Omental fat pad (tissue), 3 donors: ENCODE measurements at regions not wholly inside any gene's neighbourhood (a gene's known extent, or its start where the extent isn't known, plus 50 kb on each side); places are given as distances from the start of the nearest gene placed in this dataset.

Experiments used
- ATAC-seq: fragments of 150-250 bp; one replicate; pipeline ENCODE4 v1.9.1; 2016; ENCODE audit warnings: mild to moderate bottlenecking, moderate library complexity; ENCODE audit not compliant: low FRiP score
- DNase-seq: peaks from one replicate; pipeline ENCODE4 v3.0.0-alpha.2; 2019; ENCODE audit warnings: low spot score
- TF ChIP-seq, protein P1 (sequence below), 3 donors: fragments of 450-650 bp; IDR thresholded peaks; one replicate each; pipeline ENCODE4 v1.5.1; 2016 to 2017; ENCODE audit warnings: antibody characterized with exemption in 3 of 3, mild to moderate bottlenecking in 3 of 3, moderate library complexity in 2 of 3

DNA sequence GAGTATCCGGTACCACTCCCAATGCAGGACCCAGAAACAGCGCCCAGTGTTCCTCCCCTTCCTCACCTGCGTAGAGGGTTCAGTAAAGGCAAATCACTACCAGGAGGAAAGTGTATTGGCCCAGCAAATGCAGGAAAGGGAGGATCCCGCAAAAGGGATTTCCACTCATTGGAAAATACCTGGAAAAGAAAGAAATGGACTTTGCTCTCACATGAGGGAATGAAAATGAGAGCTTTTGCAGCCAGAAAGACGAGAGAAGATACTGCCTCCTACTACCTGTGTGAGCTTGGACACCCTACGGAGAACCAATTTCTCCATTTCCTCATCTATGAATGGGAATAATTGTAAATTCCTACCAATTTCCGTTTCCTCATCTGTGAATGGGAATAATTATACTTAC lies 184.1 kb upstream of the PPARGC1A start:
- TF ChIP-seq, protein P1, sequence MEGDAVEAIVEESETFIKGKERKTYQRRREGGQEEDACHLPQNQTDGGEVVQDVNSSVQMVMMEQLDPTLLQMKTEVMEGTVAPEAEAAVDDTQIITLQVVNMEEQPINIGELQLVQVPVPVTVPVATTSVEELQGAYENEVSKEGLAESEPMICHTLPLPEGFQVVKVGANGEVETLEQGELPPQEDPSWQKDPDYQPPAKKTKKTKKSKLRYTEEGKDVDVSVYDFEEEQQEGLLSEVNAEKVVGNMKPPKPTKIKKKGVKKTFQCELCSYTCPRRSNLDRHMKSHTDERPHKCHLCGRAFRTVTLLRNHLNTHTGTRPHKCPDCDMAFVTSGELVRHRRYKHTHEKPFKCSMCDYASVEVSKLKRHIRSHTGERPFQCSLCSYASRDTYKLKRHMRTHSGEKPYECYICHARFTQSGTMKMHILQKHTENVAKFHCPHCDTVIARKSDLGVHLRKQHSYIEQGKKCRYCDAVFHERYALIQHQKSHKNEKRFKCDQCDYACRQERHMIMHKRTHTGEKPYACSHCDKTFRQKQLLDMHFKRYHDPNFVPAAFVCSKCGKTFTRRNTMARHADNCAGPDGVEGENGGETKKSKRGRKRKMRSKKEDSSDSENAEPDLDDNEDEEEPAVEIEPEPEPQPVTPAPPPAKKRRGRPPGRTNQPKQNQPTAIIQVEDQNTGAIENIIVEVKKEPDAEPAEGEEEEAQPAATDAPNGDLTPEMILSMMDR (IDR thresholded peaks at IDR 0.05), result no peak
- ATAC-seq (no peak), DNase-seq (no peak)

DNA sequence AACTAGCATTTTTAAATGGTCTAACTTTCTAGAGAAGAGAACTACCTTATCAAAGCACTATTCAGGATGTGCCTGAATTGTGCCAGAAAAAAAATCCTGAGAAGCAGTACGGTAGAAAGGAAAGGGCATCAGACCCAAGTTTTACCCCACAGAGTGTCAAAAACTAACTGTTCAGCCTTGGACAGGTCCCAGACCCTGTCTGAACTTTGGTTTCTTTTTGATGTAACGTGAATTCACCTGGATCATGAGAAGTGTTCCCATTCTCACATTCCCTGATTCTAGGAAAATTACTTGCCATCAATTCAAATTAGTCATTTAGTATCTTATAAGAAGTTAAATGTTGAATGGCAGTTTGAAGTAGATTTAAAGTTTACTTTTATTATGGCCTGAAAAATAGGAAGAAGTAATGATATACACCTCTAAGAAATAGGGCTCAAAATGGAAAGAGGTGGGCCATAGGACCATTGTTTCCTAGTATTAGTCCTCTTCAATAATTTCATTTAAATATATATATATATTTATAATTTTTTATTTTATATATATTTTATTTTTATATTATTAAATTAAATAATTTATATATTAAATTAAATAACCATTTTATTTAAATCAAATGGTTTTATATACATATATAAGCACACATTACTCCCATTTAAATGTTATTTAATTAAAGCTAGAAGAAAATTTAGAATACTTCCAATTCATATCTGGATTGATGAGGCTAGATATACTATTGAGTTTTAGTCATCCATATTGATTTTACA lies 181.9 kb upstream of the PPARGC1A start:
- ATAC-seq (no peak), DNase-seq (no peak)
- TF ChIP-seq, protein P1 (IDR thresholded peaks at IDR 0.05), result no peak

DNA sequence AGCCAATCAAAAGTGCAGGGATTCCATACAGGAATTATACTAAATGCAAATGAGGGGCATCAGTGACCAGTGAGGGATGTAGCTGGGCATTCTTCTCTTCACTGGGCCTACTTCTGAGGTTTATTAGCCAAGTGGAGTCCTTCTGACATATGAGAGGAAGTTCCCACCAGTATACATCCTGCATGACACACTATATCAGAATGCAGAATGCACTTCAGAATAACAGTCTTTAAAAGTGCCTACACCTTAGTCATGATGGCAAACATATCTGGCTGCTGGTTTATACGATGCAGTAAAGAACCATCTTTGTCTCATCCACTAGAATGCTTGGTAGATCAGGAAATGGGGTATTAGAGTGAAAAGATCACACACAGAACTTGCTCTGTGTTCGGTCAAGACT lies 180.3 kb upstream of the PPARGC1A start:
- DNase-seq, result no peak
- ATAC-seq, result no peak
- TF ChIP-seq, protein P1 (IDR thresholded peaks at IDR 0.05), result no peak

DNA sequence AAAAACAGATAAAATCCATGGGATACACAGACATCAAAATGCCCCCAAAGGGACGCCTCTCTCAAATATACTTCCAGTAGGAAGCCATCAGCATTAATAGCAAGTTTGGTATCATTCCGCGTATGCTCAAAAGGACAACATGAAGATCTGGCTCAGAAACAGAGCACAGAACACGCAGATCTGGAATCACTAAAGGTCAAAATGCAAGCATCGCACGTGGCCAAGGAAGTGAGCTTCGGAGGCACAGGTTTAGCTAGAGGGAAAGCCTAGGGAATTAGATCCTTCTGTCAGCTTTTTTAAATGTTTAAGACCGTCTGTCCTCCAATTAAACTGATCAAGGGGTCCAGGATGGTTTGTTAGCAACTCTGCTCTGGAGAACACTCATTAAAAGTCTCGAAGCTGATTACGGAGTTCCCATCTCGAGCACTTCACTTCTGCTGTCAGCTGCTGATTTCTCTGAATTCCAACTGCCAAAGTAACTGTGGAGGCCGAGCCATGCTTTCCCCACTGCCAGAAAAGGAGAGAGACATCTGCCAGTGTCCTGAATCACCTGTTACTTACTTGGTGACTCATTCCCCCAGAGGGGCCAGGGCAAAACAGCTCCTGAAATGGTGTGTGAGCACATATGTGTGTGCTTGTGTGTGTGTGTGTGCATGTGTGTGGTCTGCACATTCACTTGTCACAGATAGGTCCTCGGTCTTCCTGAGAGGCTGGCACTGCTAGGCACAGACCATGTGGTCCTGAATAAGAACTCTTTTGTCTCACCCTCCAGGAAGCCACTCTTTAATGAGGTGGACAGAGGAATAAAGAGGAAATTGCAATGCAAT lies 177.7 kb upstream of the PPARGC1A start:
- ATAC-seq (no peak), DNase-seq (no peak)
- TF ChIP-seq, protein P1 (IDR thresholded peaks at IDR 0.05), result no peak

DNA sequence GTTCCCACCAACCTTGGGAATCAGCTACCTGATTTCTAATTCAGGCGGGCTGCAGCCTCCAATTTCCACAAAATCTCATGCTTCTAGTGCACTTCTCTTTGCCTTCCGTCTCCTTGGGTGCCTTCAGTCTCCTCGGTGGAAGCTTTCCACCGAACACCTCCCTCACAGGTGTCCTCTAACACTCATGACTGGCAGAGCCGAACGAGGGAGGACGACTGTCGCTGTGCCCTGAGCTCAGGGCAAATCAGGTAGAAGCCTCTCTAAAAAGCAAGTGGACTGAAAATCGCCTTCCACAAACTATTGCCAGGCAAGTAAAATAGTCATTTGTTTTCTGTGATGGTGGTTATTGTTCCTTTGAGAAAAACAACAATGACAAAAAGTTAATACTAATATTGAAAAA lies 176.1 kb upstream of the PPARGC1A start:
- DNase-seq (no peak), ATAC-seq (no peak)
- TF ChIP-seq, protein P1 (IDR thresholded peaks at IDR 0.05), result no peak

DNA sequence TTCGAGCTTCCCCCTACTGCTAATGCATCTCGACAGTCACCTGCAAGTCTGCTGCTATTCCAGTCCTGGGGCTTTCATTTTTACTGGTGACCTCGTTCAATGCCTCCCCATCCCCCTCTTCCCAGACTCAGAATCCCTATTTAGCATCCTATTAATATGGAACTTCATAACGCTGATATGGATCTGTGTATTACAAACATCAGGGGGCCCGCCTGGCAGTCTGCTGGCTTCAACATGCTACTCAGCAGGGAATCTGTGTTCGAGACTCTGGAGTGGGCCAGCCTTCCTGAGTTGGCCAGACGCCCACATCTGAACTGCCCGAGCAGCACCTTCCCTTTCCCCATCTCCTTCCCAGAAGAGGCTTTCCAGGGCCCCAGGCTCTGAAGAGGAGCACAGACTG lies 173.9 kb upstream of the PPARGC1A start:
- no peak for DNase-seq
- TF ChIP-seq, protein P1 (IDR thresholded peaks at IDR 0.05), result no peak
- no peak for ATAC-seq
